Activated CD4-positive, alpha-beta T cell treated with anti-CD3 and anti-CD28 coated beads for 48 hours (primary cell): ENCODE measurements at regions not wholly inside any gene's neighbourhood (a gene's known extent, or its start where the extent isn't known, plus 50 kb on each side); places are given as distances from the start of the nearest gene placed in this dataset.

Source experiments
- DNase-seq: peaks from one replicate; pipeline ENCODE4 v3.0.0-alpha.2; 2020

DNA sequence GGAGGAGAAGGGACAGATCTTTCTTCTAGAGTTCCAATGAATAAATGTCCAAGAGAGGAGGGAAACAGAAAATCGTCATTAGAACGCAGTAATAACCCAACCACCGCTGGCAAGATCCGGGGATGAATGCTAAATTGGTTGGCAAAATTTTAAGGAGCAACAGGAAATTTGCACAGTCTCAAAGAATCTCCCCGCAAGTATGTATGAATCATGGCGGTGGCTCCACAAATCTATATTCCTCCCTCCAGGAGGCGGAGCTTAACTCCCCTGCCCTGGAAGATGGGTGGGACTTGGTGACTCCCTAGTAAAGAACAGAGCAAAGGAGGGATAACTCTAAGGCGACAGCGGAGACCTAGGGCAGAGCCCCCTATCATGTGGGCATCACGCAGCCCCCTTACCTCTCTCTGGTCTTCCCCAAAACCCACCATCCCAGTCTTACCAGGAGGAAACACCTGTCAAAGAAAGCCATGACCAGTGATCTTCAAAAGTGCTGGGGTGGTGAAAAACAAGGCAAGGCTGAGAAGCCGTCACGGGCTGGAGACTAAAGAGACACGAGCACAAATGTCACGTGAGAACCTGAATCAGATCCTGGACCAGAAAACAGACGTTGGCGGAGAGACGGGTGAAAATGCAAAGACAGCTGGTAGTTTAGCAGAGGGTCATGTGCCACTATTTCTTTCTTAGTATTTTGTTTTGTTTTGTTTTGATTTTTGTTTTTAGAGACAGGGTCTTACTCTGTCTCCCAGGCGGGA, 125.8 kb downstream of the NCOR2 start:
- DNase-seq: no peak

DNA sequence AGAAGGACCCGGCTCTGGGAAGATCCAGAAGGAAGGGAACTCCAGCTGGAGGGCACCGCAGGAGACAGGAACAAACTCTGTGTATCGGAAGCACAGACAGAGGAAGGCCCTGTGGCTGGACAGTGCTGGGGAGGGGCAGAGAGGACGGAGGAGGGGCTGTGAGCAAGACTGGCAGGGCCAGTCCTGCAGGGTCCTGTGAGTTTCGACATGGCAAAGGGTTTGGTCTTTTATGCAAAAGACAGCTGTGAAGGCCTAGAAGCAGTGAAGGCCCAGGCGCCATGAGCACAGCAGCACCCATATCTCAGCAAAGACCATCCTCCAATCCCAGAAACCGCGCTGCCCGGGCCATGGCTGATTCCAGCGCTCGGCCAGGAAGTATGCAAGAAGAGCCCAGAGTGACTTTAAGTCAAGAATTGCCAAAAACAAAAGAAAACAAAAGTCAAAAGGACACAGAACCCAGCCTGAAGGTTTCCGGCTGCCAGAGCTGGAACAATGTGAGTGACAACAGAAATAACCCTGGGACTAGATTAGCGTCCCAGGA, 126.5 kb downstream of the NCOR2 start:
- no peak for DNase-seq

DNA sequence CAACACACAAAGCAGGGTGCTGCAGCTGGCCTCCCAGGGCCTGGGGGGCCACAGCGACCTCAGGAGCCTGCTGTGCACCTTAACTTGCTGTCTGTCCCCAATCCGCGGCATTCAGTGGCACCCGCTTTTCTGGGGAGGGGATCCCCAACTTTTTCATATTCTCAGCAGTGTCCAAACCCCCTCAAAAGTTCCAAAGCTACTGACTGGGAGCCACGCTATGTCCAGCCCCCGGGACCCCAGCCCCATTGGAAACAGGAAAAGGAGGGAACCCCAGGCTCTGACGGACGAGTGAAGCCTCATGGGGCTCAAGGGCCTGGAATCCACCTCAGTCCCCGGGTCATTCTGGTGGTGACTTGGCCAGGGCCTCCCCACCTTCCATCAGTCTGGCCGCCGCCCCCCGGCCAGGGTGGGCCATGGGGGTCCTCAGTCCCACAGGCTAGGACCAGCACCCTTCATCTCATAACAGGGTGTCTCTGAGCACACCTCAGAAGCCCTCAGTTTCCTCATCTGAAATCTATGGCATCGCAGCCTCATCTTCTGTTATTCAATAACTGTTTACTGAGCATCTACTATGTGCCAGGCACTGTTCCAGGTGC, 127.3 kb downstream of the NCOR2 start:
- no peak for DNase-seq

DNA sequence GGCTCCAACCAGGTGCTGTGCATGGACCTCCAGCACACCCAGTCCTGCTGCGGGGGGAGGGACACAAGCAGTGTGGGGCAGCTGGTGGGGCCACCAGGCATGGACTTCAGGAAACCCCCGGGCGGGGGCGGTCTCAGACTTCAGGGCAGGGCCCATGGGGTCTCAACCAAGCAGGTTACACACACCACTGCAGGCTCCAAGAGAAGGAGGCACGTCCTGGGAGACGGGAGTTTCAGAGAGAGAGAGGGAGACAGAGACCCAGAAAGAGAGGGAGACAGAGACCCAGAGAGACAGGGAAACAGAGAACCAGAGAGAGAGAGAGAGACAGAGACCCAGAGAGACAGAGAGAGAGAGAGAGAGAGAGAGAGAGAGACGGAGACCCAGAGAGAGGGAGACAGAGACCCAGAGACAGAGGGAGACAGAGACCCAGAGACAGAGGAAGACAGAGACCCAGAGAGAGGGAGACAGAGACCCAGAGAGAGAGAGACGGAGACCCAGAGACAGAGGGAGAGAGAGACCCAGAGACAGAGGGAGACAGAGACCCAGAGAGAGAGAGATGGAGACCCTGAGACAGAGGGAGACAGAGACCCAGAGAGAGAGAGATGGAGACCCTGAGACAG, 128.9 kb downstream of the NCOR2 start:
- no peak for DNase-seq

DNA sequence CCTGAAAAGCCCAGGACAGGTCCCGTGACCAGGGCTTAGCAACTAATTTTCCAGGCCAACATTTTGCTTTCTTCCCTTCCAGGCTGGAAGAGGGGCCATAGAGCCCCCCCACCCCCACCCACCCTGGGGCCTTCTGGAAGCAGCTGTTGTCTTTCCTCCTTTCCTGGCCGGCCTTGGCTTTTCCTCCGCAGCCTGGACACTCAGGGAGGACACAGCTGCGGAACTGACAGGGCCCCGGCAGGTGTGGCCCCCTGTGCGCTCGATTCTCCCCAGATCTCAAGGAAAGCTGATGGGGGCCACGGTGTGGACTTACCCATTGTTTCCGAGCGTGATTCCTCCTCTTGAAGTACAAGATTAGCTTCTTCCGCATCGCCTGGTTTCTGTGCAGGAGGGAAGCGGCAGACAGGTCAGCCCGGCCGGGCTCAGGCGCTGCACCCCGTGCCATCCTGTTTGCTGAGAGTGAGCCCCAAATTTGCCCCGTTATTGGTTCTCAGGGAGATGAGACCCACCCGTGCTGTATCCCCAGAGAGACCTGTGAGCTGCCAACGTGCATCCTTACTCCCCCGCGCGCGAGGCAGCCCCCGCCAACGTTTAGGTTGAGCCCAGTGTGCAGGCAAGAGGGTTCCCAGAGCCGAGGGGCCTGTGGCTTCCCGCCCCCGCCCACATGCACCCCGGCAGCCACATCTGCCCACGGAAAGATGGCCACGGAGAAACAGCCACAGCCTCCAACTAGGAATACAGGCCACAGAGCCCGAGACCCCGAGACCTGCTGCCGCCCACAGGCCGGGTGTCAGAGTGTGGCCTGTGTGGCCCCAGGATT, 129.6 kb downstream of the NCOR2 start:
- DNase-seq: no peak

DNA sequence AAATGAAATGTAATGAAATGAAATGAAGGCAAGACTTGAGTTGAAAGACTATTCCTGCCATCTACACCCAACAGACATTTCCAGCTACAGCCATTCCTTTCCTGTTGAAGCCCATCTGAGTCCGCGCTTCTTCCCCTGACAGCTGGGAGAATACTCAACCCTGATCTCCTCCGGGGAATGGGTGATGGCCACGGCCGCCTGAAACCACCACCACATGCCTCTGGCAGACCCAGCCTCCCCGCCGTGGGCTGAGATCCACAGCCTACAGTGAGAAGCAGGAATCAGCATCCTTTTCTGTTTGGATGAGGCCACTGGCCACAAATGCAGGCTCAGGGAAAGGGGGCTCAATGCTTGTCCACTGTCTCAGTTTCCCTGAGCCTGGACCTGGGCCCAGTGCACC, 130.3 kb downstream of the NCOR2 start:
- DNase-seq: no peak

DNA sequence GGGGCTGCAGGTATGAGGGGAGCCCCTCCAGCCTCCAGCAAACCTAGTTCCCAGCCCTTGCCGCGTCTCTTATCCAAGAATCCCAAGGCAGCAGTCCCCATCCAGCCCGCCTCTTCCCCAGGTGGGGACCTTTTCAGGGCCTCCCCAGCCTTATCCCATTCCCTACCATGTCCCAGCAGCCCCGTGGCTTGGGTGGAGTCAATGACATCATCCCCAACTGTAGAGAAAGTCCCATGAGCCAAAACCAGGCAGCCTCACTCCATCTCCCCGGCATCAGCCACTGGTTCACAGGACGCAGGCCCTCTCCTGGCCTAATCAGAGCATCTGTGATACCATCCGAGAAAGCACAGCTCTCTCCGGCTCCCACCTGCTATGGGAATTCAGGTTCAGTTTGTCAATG, 131.0 kb downstream of the NCOR2 start:
- no peak for DNase-seq

DNA sequence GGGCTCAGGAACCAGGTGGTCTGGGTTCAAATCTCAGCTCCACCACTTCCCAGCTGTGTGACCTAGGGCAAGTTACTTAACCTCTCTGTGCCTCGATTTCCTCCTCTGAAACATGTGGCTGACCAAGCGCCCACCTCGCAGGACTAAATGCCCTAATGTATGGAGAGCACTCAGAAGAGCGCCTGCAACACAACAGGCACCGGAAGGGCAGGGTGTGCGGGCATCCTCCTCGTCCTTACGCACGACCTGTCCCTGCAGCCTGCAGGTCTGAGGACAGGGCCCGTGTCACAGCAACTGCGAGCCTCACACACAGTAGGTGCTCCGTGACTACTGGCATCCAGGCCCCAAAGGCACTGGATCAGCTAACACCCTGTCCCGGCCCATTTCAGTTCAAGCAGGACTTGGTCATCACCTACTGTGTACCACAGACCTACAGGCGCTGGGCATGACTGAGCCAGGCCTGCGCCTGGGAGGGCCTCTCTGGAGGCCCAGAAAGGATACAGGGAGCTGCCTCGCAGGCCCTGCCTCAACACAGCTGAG, 131.5 kb downstream of the NCOR2 start:
- DNase-seq: no peak

DNA sequence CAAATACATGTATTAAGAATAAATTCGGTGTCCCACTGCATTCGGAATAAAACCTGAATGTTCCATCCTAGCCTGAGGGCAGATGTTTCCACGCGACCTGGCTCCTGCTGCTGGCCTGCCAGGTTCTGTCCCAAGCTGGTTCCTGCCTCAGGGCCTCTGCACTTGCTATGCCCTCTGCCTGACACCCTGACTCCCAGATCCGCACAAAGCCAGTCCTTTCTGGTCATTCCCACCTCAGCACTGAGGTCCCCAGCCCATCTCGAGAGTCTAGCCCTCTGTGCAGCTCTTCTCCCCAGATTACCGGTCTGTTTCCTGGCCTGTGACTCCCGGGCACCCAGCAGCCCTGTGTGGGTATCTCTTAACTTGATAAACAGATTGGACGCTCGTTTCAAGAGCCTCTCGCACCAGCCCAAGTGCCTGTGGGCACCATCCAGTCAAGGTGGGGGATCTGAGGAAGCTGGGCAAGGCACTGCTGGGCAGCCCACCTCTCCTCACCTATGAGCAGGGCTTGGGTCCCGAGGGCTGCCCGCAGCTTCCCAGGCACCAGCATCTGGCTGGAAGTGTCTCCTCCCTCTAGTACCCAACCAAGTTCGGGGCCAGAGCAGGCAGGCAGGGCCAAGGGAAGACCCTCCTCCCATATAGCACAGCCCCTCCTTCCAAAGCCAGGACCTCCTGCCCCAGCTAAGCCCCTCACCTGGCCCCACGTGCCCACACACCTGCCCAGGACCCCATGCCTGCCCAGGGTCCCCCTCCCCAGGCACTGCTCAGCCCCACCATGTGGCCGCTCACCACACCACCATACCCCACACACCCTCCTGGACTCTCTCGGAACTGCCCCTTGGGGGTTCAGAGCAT, 132.2 kb downstream of the NCOR2 start:
- no peak for DNase-seq

DNA sequence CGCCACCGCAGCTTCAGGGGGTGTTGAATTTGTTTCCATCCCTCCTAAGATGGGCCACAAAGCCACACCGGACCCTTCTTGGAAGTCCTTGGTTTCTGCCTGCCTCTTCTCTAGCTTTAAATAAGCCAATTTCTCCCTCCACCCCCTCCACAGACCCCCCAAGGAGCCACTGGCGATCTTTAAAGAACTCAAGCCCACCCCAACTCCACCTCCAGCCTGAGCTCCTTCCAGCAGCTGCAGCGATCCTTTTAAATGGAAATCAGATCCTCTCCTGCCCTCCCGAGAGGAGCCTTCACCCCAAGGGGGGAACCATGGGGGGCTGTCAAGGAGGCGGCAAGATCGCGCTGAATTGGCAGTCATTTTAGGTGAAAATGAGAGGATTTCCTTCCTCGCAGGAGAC, 133.1 kb downstream of the NCOR2 start:
- DNase-seq: no peak

DNA sequence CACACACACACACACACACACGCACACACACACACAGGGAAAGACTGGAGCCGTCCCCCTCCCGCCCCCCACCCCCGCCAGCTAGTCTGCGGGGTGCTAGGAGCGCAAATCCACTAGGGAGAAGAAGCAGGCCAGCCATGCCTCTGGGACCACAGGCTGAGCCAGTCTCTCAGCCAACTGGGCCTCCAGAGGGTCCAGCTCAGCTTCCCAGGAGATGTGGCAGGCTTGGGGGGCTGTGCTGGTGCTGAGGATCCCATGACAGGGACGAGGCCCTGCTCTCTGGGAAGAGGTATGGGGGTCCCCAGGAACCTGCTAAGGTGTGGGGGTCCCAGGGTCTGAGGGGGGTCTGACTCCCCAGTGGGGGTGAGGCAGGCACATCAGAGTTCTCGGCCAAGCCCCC, 133.5 kb downstream of the NCOR2 start:
- no peak for DNase-seq

DNA sequence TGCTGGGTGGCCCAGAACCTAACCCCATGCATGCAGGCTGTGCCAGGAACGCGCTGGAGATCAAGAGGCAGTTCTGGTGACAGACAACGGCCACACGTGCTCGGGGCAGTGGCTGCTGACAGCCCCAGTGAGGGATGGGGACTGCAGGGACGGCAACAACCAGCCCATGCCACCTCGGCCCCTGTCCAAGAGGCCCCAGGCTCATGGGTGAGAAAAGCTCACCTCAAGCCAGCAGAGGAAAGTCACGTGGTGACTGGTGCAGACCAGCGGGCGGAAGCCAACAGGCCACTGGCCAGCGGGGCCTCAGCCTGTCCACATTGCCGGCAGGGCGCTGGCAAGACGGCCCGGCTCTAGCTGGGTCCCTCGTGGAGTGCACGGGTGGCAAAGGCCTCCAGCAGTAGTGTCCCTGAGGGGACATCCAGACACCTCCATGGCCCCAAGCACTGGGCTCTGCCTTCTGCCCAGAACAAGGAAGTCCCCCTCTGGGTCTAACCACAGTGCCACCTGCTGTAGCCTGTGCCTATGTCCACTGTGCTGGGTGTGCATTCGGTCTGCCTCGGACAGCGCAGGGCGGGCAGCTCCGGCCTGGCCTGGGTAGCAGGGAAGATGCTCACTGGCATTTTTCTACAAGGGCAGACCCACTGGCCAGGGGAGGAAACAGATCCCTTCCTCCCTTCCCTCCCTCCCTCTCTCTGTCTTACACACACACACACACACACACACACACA, 134.1 kb downstream of the NCOR2 start:
- no peak for DNase-seq

DNA sequence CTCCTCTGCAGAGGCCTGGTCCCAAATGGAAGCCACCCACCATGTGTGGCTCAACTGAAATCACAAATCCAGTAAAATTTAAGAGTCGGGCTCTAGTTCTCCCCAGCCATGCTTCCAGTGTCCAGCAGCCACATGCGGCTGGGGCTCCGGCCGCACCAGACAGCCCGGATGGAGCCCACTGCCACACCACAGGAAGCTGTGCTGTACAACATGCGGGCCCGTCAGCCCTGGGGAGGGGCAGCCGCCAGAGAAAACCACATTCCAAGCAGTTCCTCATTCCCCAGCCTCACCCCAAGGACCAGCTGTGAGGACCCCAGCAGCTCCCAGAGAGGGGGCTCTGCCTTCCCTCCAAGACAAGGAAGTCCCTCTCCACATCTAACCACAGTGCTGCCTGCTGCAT, 135.0 kb downstream of the NCOR2 start:
- DNase-seq: no peak

DNA sequence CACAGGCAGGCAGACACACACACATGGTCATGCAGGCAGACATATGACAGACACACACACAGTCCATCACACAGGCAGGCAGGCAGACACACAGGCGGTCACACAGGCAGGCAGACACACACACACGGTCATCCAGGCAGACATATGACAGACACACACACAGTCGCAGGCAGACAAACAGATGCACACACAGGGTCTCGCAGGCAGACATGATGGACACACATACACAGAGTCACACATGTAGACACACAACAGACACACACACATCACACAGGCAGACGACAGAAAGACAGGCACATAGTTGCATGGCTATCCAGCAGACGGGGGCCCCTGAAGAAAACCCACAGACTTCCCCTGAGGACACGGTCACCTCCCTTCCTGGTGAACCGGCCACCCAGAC, 135.4 kb downstream of the NCOR2 start:
- no peak for DNase-seq

DNA sequence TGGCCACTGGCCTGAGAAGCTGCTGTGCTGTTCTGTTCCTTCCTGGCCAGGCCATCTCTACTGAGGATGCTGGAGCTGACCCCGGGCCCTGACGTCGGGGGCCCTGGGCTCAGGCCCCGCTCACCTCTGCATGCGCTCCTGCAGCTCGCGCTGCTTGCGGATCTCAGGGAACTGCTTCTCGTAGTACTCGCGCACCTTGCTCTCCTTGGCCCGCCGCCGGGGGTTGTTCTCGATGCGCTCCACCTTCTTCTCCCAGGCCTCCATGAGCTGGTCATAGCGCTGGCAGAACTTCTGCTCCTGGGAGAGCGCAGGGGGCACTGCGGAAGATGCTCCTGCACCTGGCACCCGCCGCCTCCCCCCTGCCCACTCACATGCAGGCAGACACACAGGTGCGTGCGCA, 135.6 kb downstream of the RFLNA start:
- DNase-seq: no peak

DNA sequence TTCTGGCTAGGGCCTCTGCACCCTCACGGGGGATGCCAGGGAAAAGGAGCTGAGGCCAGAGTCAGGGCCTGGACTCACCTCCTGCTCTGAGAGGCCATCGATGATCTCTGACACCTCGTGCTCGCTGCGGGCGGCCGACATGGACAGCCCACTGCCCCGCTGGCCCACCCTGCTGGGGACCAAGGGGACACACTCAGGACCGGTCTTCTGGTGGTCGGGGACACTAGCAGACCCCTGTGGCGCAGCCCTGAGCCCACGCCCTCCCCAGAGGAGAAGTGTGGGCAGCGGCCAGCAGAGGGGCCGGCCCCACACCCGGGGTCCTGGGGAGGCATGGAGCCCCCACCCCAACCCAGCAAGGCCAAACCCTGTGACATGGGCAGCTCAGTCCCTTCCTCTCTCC, 134.6 kb downstream of the RFLNA start:
- DNase-seq: no peak

DNA sequence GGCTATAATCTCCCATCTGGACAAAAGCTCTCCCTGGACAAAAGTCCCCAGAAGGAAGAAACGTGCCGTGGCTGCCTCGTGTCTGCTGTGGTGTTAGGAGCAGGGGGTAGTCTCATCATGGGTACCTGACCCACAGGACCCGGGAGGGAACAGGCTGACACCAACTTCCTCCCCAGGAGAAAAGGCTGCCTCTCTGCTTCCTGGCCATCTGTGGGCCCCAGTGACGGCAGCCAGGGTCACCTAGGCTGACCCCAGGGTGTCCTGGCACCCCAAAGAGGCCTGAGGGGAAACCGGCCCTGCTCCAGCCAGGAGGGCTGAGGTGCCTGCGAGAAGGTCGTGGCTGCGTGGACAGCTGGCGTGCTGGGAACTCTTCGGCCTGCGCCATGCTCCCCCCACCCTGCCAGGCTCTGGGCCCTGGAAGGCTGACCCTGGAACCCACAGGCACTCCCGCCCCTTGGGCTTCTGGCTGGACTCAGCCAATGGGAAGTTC, 133.9 kb downstream of the RFLNA start:
- no peak for DNase-seq

DNA sequence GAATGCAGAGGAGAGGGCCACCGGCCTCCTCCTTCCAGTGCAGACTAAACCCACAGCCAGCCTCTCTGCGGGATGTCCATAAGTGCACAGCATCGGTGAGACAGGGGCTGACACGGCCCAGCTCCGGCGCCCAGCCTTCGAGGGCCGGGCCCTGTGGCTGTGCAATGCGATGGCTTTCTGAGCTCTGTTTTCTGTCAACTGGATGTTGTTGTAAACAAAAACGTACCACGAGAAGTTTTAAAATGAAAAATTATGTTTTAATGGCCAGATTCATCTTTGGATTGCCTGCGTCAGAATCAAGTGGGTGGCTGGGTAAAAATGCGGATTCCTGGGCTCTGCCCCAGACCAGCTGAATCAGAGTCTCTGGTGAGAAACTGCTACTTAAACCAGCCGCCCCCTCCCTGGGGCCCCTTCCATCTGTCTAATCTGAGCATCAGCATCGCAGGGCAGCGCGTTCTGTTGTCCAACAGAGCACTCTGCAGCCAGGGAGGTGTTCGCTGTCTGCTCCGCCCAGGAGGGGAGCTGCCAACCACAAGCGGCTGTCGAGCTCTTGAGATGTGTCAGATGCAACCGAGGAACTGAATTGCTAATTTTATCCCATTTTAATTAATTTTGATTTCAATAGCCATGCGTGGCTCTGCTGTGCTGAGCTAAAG, 133.4 kb downstream of the RFLNA start:
- no peak for DNase-seq

DNA sequence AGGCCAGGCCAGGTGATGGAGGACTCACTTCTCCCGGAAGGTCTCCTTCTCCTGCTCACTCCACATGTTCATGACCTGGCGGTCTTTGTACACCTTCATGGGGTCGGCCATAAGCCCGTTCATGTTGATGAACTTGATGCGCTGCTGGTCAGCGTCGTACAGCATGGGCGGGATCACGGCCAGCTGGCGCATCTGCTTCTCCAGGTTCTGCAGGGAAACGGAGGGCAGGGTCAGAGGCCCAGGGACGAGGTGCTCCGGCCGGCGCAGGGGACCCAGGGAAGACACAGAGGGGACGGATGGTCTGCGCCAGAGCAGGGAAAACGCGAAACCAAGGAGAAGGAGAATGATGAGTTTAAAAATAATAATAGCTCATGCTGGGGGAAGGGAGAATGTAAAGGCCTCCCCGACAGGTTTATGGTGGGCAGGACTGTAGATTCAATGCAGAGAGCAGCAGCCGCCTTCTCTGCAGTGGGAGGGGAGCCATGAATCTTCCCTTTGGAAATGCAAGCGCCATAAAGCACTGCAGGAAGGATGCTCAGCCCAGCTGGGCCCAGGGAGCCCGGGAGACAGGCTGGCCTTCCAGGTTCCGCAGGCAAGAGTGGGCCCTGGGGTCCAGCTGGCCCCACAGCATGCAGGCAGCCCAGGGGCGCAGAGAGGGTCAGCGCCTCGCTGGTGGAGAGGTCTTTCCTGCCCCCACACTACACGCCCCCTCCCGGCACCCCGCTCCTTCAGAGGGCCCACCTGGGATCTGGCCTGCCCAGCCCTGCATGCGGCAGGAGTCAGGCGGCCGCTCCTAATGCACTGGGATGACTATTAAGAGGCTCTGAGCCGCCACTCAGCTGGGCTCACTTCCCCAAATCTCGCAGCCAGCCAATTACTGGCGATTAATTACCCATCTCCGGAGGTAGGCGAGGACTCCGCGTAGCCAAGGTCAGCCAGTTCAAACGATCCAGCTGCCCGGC, 132.0 kb downstream of the RFLNA start:
- DNase-seq: no peak
